WTC11 (cell line): ENCODE measurements at regions not wholly inside any gene's neighbourhood (a gene's known extent, or its start where the extent isn't known, plus 50 kb on each side); places are given as distances from the start of the nearest gene placed in this dataset.

Source experiments
- ATAC-seq: fragments of 200-7000 bp; cut with Tn5 transposase; 2 replicates; pipeline ENCODE4 v1.10.0; 2021; ENCODE audit warnings: mild to moderate bottlenecking, moderate library complexity
- CTCF ChIA-PET: fragments of 300-600 bp; sonication (Branson Sonifier 250); formaldehyde crosslinking; loops from one replicate; lab custom pipeline; 2021; ENCODE audit warnings: antibody characterized with exemption; lab: Charles Lee
- POLR2A ChIA-PET: fragments of 350-600 bp; sonication (Branson Sonifier 250); formaldehyde crosslinking; loops from one replicate; lab custom pipeline; 2021; ENCODE audit warnings: antibody characterized with exemption; lab: Charles Lee
- DNase-seq: peaks from one replicate; pipeline ENCODE4 v3.0.0; 2021; ENCODE audit warnings: low spot score
- H3K27ac Mint-ChIP-seq: 2 replicates; pipeline ENCODE4 v1.8.0; 2021; ENCODE audit warnings: mixed read lengths
- H3K27me3 Mint-ChIP-seq: 2 replicates; pipeline ENCODE4 v1.8.0; 2021; ENCODE audit warnings: low read depth, mild to moderate bottlenecking, moderate library complexity, mixed read lengths
- H3K36me3 Mint-ChIP-seq: 2 replicates; pipeline ENCODE4 v1.8.0; 2021; ENCODE audit warnings: mixed read lengths
- H3K4me1 Mint-ChIP-seq: 2 replicates; pipeline ENCODE4 v1.8.0; 2022; ENCODE audit warnings: mixed read lengths
- H3K4me3 Mint-ChIP-seq: 2 replicates; pipeline ENCODE4 v1.8.0; 2021; ENCODE audit warnings: mild to moderate bottlenecking, moderate library complexity, mixed read lengths
- H3K9me3 Mint-ChIP-seq: 2 replicates; pipeline ENCODE4 v1.8.0; 2021; ENCODE audit warnings: mixed read lengths
- AFF4 ChIP-seq: sonication (generic); formaldehyde crosslinking; IDR thresholded peaks from 2 replicates; pipeline ENCODE4 v1.8.1; 2023; ENCODE audit warnings: mild to moderate bottlenecking, missing genetic modification reagents, borderline replicate concordance
- E2F5 ChIP-seq: sonication (generic); formaldehyde crosslinking; IDR thresholded peaks from 2 replicates; pipeline ENCODE4 v1.8.1; 2022; ENCODE audit warnings: mild to moderate bottlenecking, moderate library complexity, missing genetic modification reagents
- FOXJ3 ChIP-seq: sonication (generic); formaldehyde crosslinking; IDR thresholded peaks from 2 replicates; pipeline ENCODE4 v1.9.0; 2021; ENCODE audit warnings: missing genetic modification reagents, mild to moderate bottlenecking, borderline replicate concordance
- FOXP4 ChIP-seq: sonication (generic); formaldehyde crosslinking; IDR thresholded peaks from 2 replicates; pipeline ENCODE4 v1.8.0; 2022; ENCODE audit warnings: mild to moderate bottlenecking, missing genetic modification reagents
- GRHL2 ChIP-seq: fragments of 250-450 bp; sonication (Bioruptor Pico); IDR thresholded peaks from 2 replicates; pipeline ENCODE4 v1.8.0; 2022; ENCODE audit warnings: mild to moderate bottlenecking, moderate library complexity; ENCODE audit not compliant: insufficient replicate concordance, severe bottlenecking
- JUN ChIP-seq: sonication (generic); formaldehyde crosslinking; IDR thresholded peaks from 2 replicates; pipeline ENCODE4 v1.8.0; 2023; ENCODE audit warnings: mild to moderate bottlenecking, missing genetic modification reagents
- MXD4 ChIP-seq: fragments of 250-450 bp; sonication (Bioruptor Pico); IDR thresholded peaks from 2 replicates; pipeline ENCODE4 v1.8.0; 2021; ENCODE audit warnings: mild to moderate bottlenecking, moderate library complexity, borderline replicate concordance
- MYBL2 ChIP-seq: sonication (generic); formaldehyde crosslinking; IDR thresholded peaks from 2 replicates; pipeline ENCODE4 v1.8.1; 2023; ENCODE audit warnings: mild to moderate bottlenecking, moderate library complexity, missing genetic modification reagents
- PREB ChIP-seq: sonication (generic); formaldehyde crosslinking; IDR thresholded peaks from 2 replicates; pipeline ENCODE4 v1.8.1; 2022; ENCODE audit warnings: mild to moderate bottlenecking, missing genetic modification reagents, moderate library complexity, borderline replicate concordance
- SP1 ChIP-seq: sonication (generic); formaldehyde crosslinking; conservative IDR thresholded peaks from 2 replicates; pipeline ENCODE4 v1.8.1; 2022; ENCODE audit warnings: missing genetic modification reagents
- ZBTB21 ChIP-seq: sonication (generic); formaldehyde crosslinking; IDR thresholded peaks from 2 replicates; pipeline ENCODE4 v1.8.1; 2023; ENCODE audit warnings: mild to moderate bottlenecking, missing genetic modification reagents, borderline replicate concordance
- ZMAT4 ChIP-seq: fragments of 250-450 bp; sonication (Bioruptor Pico); IDR thresholded peaks from 2 replicates; pipeline ENCODE4 v1.9.0; 2021; ENCODE audit warnings: mild to moderate bottlenecking
- ZNF232 ChIP-seq: sonication (generic); formaldehyde crosslinking; IDR thresholded peaks from 2 replicates; pipeline ENCODE4 v1.8.0; 2022; ENCODE audit warnings: mild to moderate bottlenecking, missing genetic modification reagents
- ZNF396 ChIP-seq: fragments of 250-450 bp; sonication (Bioruptor Pico); IDR thresholded peaks from 2 replicates; pipeline ENCODE4 v1.8.0; 2021; ENCODE audit warnings: mild to moderate bottlenecking, moderate library complexity, borderline replicate concordance
- ZNF416 ChIP-seq: fragments of 250-450 bp; sonication (Bioruptor Pico); IDR thresholded peaks from 2 replicates; pipeline ENCODE4 v1.9.0; 2021; ENCODE audit warnings: mild to moderate bottlenecking, inconsistent platforms
- ZNF512 ChIP-seq: sonication (generic); formaldehyde crosslinking; IDR thresholded peaks from 2 replicates; pipeline ENCODE4 v1.8.1; 2022; ENCODE audit warnings: missing genetic modification reagents, borderline replicate concordance

GRCh38 chrX:126985981-126986380 lies 166.5 kb downstream of the PRR32 start (continued):
- no peak for TF ChIP-seq ZNF232 (CRISPR knock-in tag)

- CTCF ChIA-PET, result no interaction called here
- no peak overlapping the region for H3K4me3 Mint-ChIP-seq
- ATAC-seq (no peak), DNase-seq (no peak)
- H3K4me1 Mint-ChIP-seq, result peaks cover 7% of the 10 kb centered on the region
- POLR2A ChIA-PET, result no interaction called here
- H3K9me3 Mint-ChIP-seq, result no peaks in the 10 kb centered on the region; the same call in 1 of the 2 replicates
- no peak for TF ChIP-seq E2F5
- TF ChIP-seq GRHL2 (CRISPR knock-in tag), result no peak
- TF ChIP-seq ZNF416 (CRISPR knock-in tag), result no peak
- no peak for TF ChIP-seq PREB (CRISPR knock-in tag)
- no peak for TF ChIP-seq ZBTB21 (CRISPR knock-in tag)
- TF ChIP-seq ZNF396, result no peak
- no peak for TF ChIP-seq MXD4 (CRISPR knock-in tag)
- no peak for TF ChIP-seq ZNF512 (CRISPR knock-in tag)
- no peak for TF ChIP-seq SP1 (CRISPR knock-in tag)
- no peak for TF ChIP-seq FOXJ3 (CRISPR knock-in tag)
- no peak for TF ChIP-seq MYBL2
- TF ChIP-seq AFF4 (CRISPR knock-in tag), result no peak
- no peak for TF ChIP-seq FOXP4 (CRISPR knock-in tag)
- no peak for TF ChIP-seq ZMAT4 (CRISPR knock-in tag)
- TF ChIP-seq JUN (CRISPR knock-in tag), result no peak
- no peaks in the 10 kb centered on the region for H3K36me3 Mint-ChIP-seq
- H3K27me3 Mint-ChIP-seq, result no peaks in the 10 kb centered on the region
- no peak overlapping the region for H3K27ac Mint-ChIP-seq
Observed at GRCh38 chrX:126994032-126994600, 174.6 kb downstream of the PRR32 start.
